ENCODE measurements at regions not wholly inside any gene's neighbourhood (a gene's known extent, or its start where the extent isn't known, plus 50 kb on each side); places are given as distances from the start of the nearest gene placed in this dataset.

GRCh38 chr2:166607880-166608279 is 113.8 kb upstream of the SCN7A start:
- no peak for TF ChIP-seq GATA3 (IDR thresholded peaks at IDR 0.05; ENCODE audit: low read depth, low read length)
- no peak for TF ChIP-seq GATA2 (IDR thresholded peaks at IDR 0.05; ENCODE audit: low read depth, low read length)

Data from SH-SY5Y (cell line).